ENCODE measurements at regions not wholly inside any gene's neighbourhood (a gene's known extent, or its start where the extent isn't known, plus 50 kb on each side); places are given as distances from the start of the nearest gene placed in this dataset.

GRCh38 chr12:107320033-107320928 is 226.9 kb upstream of the CRY1 start:
- 0% methylated on average over 27 of the region's 49 CpGs for WGBS
- H3K9me3 ChIP-seq, result no peaks in the 10 kb centered on the region
- DNase-seq (ENCODE audit: low spot score in 2 of 2), result no peak
- H3K36me3 ChIP-seq, result no peaks in the 10 kb centered on the region
- peak overlapping the region; percentile 68 for H3K4me3 ChIP-seq
- no peak for TF ChIP-seq POLR2A (IDR thresholded peaks at IDR 0.05)
- TF ChIP-seq POLR2AphosphoS5 (IDR thresholded peaks at IDR 0.05), result no peak
- TF ChIP-seq EP300 (IDR thresholded peaks at IDR 0.05), result no peak
- no peak for TF ChIP-seq CTCF (IDR thresholded peaks at IDR 0.05)
- H3K27me3 ChIP-seq, result peaks cover 42% of the 10 kb centered on the region
- H3K27ac ChIP-seq, result peak overlapping the region; percentile 80
- H3K4me1 ChIP-seq, result peaks cover 41% of the 10 kb centered on the region

- H3K27ac ChIP-seq, result peak overlapping the region; percentile 80
- H3K9me3 ChIP-seq, result no peaks in the 10 kb centered on the region
- under 1% methylated on average over 30 of the region's 42 CpGs for WGBS
- DNase-seq (ENCODE audit: low spot score in 2 of 2), result no peak
- H3K4me1 ChIP-seq, result peaks cover 41% of the 10 kb centered on the region
- no peaks in the 10 kb centered on the region for H3K36me3 ChIP-seq
- TF ChIP-seq POLR2A (IDR thresholded peaks at IDR 0.05), result no peak
- TF ChIP-seq EP300 (IDR thresholded peaks at IDR 0.05), result no peak
- TF ChIP-seq POLR2AphosphoS5 (IDR thresholded peaks at IDR 0.05), result no peak
- TF ChIP-seq CTCF (IDR thresholded peaks at IDR 0.05), result no peak
- H3K4me3 ChIP-seq, result peak overlapping the region; percentile 68
- H3K27me3 ChIP-seq, result peaks cover 42% of the 10 kb centered on the region
Measured at GRCh38 chr12:107320929-107321631, 227.7 kb upstream of the CRY1 start.

- no peak overlapping the region for H3K4me3 ChIP-seq
- H3K36me3 ChIP-seq, result no peaks in the 10 kb centered on the region
- H3K27me3 ChIP-seq, result peaks cover 42% of the 10 kb centered on the region
- DNase-seq (ENCODE audit: low spot score in 2 of 2), result no peak
- no peak overlapping the region for H3K27ac ChIP-seq
- peaks cover 41% of the 10 kb centered on the region for H3K4me1 ChIP-seq
- H3K9me3 ChIP-seq, result no peaks in the 10 kb centered on the region
- 81% methylated on average over 3 of the region's 3 CpGs for WGBS
- TF ChIP-seq POLR2AphosphoS5 (IDR thresholded peaks at IDR 0.05) (no peak), CTCF (IDR thresholded peaks at IDR 0.05) (no peak), POLR2A (IDR thresholded peaks at IDR 0.05) (no peak), EP300 (IDR thresholded peaks at IDR 0.05) (no peak)
Measured at GRCh38 chr12:107322063-107322462, 228.7 kb upstream of the CRY1 start.

GRCh38 chr12:107325075-107325608 is 231.8 kb upstream of the CRY1 start:
- DNase-seq (ENCODE audit: low spot score in 2 of 2), result no peak
- Histone ChIP-seq H3K9me3 (no peaks in the 10 kb centered on the region), H3K4me1 (peaks cover 15% of the 10 kb centered on the region), H3K4me3 (no peak overlapping the region), H3K36me3 (no peaks in the 10 kb centered on the region), H3K27ac (no peak overlapping the region), H3K27me3 (peaks cover 16% of the 10 kb centered on the region)
- 45% methylated on average over 2 of the region's 2 CpGs for WGBS
- TF ChIP-seq EP300 (IDR thresholded peaks at IDR 0.05) (no peak), POLR2A (IDR thresholded peaks at IDR 0.05) (no peak), POLR2AphosphoS5 (IDR thresholded peaks at IDR 0.05) (no peak), CTCF (IDR thresholded peaks at IDR 0.05) (no peak)

GRCh38 chr12:107326237-107326636 is 232.9 kb upstream of the CRY1 start:
- TF ChIP-seq EP300 (IDR thresholded peaks at IDR 0.05) (no peak), CTCF (IDR thresholded peaks at IDR 0.05) (no peak), POLR2AphosphoS5 (IDR thresholded peaks at IDR 0.05) (no peak), POLR2A (IDR thresholded peaks at IDR 0.05) (no peak)
- 35% methylated on average over 2 of the region's 2 CpGs for WGBS
- no peaks in the 10 kb centered on the region for H3K9me3 ChIP-seq
- peaks cover 4% of the 10 kb centered on the region for H3K4me1 ChIP-seq
- H3K27me3 ChIP-seq, result peaks cover 5% of the 10 kb centered on the region
- H3K36me3 ChIP-seq, result no peaks in the 10 kb centered on the region
- H3K4me3 ChIP-seq, result no peak overlapping the region
- DNase-seq (ENCODE audit: low spot score in 2 of 2), result no peak
- H3K27ac ChIP-seq, result no peak overlapping the region
